GM12892 (cell line): ENCODE measurements at regions not wholly inside any gene's neighbourhood (a gene's known extent, or its start where the extent isn't known, plus 50 kb on each side); places are given as distances from the start of the nearest gene placed in this dataset.
"Not testable (repeated sequence)": the region's sequence is repeated elsewhere in the genome, so short reads cannot be mapped to it uniquely, and the experiment has no call there.

Experiments
- DNase-seq: peaks from one replicate; pipeline ENCODE4 v3.0.0; 2011; ENCODE audit not compliant: insufficient read length
- FAIRE-seq: peaks from 2 replicates; lab custom pipeline; 2011; peaks lifted over from hg19 to GRCh38; lab: Jason Lieb, UNC
- POLR2A ChIP-seq: IDR thresholded peaks from 2 replicates; pipeline ENCODE4 v1.6.1; 2011; ENCODE audit warnings: low read depth, low read length, control low read depth
- POLR2AphosphoS5 ChIP-seq: IDR thresholded peaks from 2 replicates; pipeline ENCODE4 v1.6.1; 2011; ENCODE audit warnings: low read depth, low read length, control low read depth
- TAF1 ChIP-seq: IDR thresholded peaks from 2 replicates; pipeline ENCODE4 v1.6.1; 2011; ENCODE audit warnings: low read depth, mild to moderate bottlenecking, control low read depth, low read length, borderline replicate concordance

DNA sequence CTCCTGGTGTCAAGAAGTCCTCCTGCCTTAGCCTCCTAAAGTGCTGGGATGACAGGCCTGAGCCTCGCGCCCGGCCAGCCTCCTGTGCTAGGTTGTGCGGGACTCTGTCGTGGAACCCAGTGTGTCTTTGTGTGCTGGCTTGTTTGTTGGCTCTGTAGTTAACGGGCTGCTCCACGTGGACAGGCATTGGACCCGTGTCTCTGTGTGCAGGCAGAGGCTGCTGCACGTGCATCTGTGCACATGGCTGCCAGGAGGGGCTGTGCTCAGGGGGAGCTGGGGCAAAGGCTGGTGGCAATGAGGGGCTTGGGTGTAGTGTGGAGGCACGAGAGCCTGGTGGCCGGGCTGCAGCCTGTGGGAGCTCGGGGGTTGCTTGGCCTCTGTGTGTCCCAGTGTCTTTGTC is 121.3 kb upstream of the ALDH3B2 start:
- no peak for DNase-seq
- FAIRE-seq = no peak
- TF ChIP-seq TAF1 (no peak), POLR2AphosphoS5 (no peak), POLR2A (no peak)

DNA sequence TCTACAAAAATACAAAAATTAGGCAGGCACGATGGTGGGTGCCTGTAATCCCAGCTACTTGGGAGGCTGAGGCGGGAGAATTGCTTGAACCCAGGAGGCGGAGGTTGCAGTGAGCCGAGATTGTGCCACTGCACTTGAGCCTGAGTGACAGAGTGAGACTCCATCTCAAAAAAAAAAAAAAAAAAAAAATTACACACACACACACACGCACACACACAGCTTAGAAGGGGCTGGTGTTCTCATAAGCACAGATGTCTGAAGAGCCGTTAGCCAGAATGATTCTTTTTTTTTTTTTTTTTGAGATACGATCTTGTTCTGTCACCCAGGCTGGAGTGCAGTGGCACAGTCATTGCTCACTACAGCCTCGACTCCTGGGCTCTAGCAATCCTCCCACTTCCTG is 119.3 kb upstream of the ALDH3B2 start:
- FAIRE-seq, DNase-seq: not testable (repeated sequence)

DNA sequence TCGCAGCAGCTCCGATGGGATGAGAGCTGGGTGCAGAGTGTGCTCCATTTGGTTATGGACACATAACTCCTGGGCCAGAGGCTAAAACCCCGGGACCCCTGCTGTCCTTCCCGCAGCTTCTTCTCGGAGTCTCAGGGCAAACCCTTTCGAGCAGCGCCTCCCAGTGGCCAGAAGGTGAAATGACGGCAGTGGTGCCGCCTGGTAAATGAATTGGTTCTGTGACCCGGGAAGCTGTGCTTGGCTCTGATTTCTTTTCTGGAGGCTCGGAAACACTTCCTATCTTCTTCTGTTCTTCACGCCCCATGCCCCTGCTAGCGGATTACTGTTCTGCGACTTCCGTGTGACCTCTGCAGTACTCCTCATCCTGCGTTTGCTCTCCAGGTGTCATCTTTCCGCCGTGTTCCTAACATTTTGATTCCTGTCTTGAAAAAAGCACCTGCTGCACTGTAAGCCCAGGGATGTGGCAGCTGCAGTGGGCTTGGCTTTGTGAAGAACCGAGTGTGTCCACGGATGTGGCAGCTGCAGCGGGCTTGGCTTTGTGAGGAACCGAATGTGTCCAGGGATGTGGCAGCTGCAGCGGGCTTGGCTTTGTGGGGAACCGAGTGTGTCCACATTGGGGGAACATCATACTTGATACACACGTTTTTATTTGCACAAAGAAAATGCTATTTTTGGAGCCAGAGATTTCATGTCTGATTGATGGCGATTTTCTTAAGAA is 118.0 kb upstream of the ALDH3B2 start:
- FAIRE-seq = peak; percentile 73
- DNase-seq = not testable (repeated sequence)

DNA sequence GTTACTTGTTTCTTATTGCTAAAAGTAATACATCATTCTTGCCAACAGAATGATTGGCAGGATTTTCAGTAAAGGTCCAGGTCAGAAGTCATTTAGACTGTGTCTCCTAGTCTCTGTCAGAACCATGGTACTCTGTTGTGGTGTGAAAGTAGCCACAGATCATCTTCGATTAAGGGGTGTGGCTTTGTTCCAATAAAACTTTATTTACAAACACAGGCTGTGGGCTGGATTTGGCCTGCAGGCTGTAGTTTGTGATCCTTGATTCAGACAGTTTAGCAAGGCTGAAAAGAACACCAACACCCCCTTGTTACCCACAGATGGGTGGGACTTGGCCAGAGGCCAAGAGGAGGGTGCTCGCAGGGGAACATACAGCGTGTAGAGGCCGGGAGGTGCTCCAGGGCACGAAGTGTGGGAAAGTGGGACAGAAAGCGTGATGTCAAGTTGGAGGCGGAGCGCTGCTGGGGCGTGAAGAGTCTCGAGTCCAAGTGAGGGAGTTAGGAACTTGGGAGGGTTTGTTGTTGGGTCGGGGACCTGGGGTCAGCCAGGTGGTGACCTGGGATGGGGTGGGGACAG is 117.3 kb upstream of the ALDH3B2 start:
- not testable (repeated sequence) for DNase-seq, FAIRE-seq

DNA sequence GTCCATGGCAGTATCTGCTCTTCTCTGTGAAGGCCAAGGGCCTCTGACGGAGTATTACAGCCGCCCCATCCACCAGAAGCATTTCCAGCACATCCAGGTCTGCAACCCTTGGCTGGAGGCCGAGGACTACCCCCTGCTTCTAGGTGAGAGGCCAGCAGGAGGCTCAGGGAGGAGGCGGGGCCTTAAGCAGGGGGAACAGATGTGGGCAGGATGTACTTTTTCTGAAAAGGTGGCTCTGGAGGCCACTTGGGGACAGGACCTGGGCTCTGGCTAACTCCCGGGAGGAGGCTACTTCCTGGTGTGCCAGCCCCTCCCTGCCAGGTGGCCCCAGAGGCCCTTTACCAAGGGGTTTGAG is 113.9 kb upstream of the ALDH3B2 start:
- FAIRE-seq, DNase-seq: not testable (repeated sequence)

DNA sequence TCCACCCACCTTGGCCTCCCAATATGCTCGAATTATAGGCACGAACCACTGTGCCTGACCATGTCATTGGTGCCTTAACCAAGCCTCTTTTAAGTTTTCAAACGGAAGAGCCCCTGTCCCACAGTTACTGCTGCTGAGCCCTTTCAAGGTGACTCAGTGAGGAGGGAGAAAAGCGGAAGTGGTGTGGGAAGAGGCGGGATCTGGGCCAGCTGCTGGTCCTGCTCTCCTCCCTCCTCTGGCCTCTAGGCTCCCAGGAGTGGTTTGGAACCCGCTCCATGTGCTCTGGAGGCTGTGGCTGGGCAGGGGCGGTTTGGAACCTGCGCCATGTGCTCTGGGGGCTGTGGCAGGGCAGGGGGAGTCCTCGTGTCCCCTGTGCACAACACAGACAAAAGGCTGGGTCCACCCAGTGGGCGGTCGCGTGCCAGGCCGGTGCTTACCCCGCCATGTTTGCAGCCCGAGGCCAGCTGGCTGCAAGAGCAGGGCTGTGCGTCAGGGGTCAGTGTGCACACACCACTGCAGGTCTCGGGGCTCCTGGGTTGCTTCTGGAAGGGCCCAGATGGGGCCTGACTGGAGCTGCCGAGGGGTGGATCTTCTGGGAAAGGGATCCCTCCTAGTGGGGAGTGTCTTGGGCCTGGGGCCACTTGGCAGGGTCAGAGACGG is 113.4 kb upstream of the ALDH3B2 start:
- not testable (repeated sequence) for DNase-seq, FAIRE-seq

DNA sequence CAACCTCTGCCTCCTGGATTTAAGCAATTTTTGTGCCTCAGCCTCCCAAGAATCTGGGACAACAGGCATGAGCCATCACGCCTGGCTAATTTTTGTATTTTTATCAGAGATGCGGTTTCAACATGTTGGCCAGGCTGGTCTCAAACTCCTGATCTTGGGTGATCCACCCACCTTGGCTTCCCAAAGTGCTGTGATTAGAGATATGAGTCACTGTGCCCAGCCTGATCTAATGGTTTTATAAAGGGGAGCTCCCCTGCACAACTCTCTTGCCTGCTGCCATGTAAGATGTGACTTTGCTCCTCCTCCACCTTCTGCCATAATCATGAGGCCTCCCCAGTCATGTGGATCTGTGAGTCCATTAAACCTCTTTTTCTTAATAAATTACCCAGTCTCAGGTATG is 107.5 kb upstream of the ALDH3B2 start:
- not testable (repeated sequence) for FAIRE-seq, DNase-seq

DNA sequence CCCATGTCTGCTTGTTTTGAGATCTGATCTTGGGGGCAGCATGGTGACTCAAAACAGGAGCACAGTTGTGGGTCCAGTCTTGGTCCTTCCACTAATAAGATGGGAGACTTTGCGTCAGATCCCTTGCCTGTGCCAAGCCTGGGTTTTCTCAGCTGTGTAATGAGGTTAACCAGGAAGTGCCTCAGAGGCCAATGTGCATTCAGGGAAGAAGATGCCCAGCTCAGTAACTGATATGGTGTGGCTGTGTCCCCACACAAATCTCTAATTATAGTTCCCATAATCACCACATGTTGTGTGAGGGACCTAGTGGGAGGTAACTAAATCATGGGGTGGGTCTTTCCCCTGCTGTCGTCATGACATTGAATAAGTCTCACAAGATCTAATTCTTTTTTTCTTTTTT is 107.1 kb upstream of the ALDH3B2 start:
- FAIRE-seq, DNase-seq: not testable (repeated sequence)

DNA sequence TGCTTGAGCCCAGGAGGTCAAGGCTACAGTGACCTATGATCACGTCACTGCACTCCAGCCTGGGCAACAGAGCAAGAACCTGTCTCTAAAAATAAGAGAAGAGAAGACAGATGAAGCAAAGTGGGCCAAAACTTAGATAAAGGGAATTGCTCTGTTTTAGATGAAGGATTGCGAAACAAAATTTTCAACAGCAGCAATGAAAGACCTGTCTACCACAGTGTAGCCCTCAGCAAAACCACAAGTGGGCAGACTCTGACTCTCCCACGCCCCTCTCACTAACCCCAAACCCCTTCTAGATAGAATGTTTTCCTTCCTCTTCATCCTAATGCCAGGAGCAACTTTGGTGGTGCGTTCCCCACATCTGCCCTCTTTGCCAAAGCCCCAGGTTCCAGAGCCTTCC is 105.6 kb upstream of the ALDH3B2 start:
- no peak for FAIRE-seq
- no peak for TF ChIP-seq TAF1
- no peak for TF ChIP-seq POLR2AphosphoS5
- no peak for TF ChIP-seq POLR2A
- no peak for DNase-seq

DNA sequence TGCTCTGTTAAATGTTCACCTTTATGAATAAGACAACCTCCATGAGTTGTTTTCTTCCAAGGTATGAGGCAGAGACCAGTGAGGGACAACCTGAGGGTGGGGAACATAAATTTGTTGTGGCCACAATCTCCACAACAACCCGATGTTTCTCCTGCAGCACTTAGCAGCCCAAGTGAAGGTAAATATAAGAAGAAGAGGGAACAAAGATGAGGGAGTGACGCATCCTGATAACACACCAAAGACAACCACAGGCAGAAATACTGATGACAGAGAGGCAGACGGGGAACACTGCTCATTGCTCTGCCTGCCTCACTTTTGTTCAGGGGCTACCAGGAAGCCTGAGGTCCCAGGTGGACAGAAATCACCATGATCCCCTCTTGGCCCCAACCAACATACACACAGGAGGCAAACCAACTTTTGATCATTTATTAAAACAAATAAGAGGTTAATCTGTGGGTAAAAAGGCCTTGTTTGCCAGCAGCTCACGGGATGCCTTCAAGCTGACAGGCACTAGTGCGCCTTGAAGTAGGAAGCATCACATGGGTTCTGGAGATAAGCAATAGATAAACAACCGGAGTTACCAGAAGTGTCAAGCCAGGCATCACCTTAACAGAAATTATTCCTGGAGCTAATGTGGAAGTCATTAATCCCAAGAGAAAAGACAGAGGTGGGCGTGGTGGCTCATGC is 104.9 kb upstream of the ALDH3B2 start:
- not testable (repeated sequence) for DNase-seq, FAIRE-seq

DNA sequence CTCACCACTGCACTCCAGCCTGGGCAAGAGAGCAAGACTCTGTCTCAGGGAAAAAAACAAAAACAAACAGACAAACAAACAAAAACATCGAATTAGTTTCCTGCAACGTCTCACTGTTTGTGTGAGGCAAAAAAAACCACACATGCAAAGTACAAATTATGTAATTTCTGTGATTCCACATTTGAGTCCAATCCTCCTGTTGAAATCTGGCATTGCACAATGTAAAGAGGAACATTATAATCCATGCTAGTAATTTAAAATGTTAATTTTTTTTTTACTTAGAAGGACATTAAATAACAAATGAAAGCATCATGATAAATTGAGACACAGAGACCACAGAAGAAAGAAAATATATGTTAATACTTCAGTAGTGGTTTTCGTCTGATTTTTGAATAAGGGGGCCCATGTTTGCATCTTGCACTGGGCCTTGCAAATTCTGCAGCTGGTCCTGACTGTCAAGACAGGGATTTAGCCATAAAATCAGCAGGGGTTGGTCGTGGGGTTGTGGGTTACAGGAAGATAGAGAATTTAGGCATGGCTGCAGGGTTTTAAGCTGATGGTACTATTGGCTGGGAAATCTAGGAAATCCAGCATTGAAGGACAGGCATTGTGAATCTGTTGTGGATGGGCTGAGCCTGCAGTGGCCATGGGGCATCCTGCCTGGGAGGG is 102.6 kb upstream of the ALDH3B2 start:
- FAIRE-seq (no peak), DNase-seq (no peak)
- no peak for TF ChIP-seq POLR2AphosphoS5
- TF ChIP-seq TAF1 = no peak
- no peak for TF ChIP-seq POLR2A

DNA sequence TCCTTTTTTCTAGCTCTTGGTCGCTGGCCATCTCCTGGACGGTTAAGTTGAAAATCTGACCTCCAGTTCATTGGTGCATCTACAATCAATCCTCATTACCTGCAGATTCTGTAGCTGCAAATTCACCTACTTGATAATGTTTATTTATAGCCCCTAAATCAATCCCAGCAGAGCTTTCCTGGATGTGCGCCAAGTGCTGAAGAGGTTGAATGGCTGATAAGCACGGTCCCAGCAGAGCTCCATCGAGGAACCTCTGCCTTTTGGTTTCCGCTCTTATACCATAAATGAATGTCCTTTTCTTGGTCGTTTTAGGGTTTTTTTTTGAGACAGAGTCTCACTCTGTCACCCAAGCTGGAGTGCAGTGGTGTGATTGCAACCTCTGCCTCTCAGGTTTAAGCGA is 99.8 kb upstream of the ALDH3B2 start:
- FAIRE-seq, DNase-seq: not testable (repeated sequence)

DNA sequence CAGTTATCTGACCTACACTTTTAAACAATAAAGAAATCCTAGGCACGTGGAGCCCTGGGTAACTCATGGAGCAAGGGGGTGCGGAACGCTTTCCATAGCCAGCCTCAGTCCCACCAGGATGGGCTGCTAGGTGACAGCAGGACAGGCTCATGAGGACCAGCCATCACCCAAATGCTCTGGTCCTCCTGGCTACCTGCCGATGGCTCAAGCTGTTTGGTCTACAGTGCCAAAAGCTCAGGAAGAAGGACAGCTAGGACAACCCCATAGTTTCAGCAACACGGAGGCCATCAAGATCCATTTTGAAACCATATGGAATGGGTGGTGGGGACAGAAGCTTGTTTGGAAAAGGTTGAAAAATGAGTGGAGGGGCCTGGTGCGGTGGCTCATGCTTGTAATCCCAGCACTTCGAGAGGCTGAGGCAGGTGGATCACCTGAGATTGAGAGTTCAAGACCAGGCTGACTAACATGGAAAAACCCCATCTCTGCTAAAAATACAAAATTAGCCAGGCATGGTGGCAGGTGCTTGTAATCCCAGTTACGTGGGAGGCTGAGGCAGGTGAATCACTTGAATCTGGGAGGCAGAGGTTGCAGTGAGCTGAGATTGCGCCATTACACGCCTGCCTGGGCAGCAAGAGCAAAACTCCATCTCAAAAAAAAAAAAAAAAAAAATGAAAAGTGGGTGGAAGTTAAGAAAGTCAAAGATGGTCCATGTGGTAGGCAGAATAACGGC is 93.7 kb upstream of the ALDH3B2 start:
- DNase-seq, FAIRE-seq: not testable (repeated sequence)

DNA sequence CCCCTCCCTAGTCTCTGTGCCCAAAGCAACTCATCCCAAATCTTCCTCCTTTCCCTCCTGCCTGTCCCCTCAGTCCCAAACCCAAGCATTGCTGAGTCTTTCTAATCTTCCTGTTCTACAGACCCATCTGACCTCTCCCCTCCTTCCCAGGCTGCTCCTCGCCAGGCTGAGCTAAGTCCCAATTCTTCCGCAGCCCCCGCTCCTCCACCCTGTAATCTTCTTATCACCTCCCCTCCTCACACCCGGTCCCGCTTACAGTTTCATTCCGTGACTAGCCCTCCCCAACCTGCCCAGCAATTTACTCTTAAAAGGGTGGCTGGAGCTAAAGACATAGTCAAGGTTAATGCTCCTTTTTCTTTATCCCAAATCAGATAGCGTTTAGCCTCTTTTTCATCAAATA is 86.8 kb upstream of the ALDH3B2 start:
- not testable (repeated sequence) for DNase-seq, FAIRE-seq

DNA sequence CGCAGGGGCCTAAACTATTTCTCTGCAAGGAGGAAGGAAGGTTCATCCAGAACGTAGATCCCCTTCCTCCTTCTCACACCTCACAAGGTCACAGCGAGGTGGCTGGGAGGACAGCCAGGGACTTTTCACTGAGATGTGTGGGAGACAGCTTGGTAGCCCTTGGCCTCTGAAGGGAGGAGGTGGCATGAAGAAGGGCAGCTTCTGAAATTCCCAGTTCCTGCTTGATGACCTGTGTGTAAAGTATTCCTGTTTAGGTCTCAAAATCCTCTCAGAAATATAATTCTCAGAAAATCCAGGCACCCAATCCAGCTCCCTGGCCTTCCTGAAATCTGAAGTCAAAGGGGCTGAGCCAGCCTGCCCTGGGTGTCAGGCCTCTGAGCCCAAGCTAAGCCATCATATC is 84.9 kb upstream of the ALDH3B2 start:
- DNase-seq, FAIRE-seq: not testable (repeated sequence)

DNA sequence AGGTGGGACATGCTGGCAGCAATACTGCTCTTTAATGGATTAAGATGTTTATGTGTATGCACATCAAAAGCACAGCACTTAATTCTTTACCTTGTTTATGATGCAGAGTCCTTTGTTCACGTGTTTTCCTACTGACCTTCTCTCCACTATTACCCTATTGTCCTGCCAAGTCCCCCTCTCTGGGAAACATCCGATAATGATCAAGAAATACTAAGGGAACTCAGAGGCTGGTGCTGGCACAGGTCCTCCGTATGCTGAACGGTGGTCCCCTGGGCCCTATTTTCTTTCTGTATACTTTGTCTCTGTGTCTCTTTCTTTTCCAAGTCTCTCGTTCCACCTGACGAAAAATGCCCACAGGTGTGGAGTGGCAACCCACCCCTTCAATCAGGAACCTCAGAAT is 84.0 kb upstream of the ALDH3B2 start:
- not testable (repeated sequence) for FAIRE-seq, DNase-seq

DNA sequence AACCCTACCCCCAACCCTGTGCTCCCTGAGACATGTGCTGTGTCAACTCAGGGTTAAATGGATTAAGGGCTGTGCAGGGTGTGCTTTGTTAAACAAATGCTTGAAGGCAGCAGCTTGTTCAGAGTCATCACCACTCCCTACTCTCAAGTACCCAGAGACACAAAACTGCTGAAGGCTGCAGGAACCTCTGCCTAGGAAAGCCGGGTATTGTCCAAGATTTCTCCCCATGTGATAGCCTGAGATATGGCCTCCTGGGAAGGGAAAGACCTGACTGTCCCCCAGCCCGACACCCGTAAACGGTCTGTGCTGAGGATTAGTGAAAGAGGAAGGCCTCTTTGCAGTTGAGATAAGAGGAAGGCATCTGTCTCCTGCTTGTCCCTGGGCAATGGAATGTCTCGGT is 83.6 kb upstream of the ALDH3B2 start:
- not testable (repeated sequence) for FAIRE-seq, DNase-seq

DNA sequence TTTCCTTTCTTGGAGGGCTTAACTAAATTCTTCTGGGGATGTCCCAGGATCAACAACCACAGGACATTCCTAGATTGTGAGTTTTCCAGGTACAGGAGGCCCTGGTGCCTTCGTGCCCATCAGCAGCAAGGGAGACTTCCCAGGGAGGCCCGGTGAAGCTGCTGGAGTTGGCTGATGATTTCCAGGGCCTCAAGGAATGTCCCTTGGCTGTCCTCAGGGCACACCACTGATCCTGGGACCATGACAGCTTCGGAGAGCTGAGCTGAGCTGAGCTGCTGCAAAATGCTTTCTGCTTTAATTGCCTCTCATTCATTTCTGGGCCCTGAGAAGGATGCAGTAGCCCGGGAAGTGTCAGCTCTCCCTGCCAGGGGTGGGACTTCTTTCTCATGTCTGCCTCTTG is 79.4 kb upstream of the ALDH3B2 start:
- FAIRE-seq, DNase-seq: not testable (repeated sequence)
